Fibroblast of lung (primary cell): ENCODE measurements at regions not wholly inside any gene's neighbourhood (a gene's known extent, or its start where the extent isn't known, plus 50 kb on each side); places are given as distances from the start of the nearest gene placed in this dataset.

ENCODE experiments used
- CTCF ChIP-seq, 2 donors: IDR thresholded peaks in 1 of 2; conservative IDR thresholded peaks in 1 of 2; 1 replicate in 1 of 2; 2 replicates in 1 of 2; pipeline ENCODE4 v1.5.1; 2011 to 2012; ENCODE audit warnings: low read length in 2 of 2, control low read depth in 1 of 2, inconsistent platforms in 1 of 2, low read depth in 1 of 2, mild to moderate bottlenecking in 1 of 2
- EZH2 ChIP-seq: IDR thresholded peaks from 2 replicates; pipeline ENCODE4 v1.5.1; 2012; ENCODE audit warnings: low read length, control low read depth, mild to moderate bottlenecking; ENCODE audit errors: missing control alignments

- TF ChIP-seq CTCF (conservative IDR thresholded peaks at IDR 0.05 in 1 of 2, IDR thresholded peaks at IDR 0.05 in 1 of 2; ENCODE audit: low read depth in 1 of 2, low read length in 2 of 2) (no peak), EZH2 (no peak)
Measured at GRCh38 chr22:48353116-48353947, 1474.3 kb downstream of the BRD1 start.
